Naive thymus-derived CD4-positive, alpha-beta T cell (primary cell): ENCODE measurements at regions not wholly inside any gene's neighbourhood (a gene's known extent, or its start where the extent isn't known, plus 50 kb on each side); places are given as distances from the start of the nearest gene placed in this dataset.
A peak's percentile ranks its signal among the peaks of the same experiment; 100 is the strongest.

Source experiments
- ATAC-seq: fragments of 150-1000 bp; cut with Tn5 transposase; 2 replicates; pipeline ENCODE4 v1.10.0; 2021; ENCODE audit warnings: mild to moderate bottlenecking, moderate library complexity
- CTCF ChIA-PET: fragments of 350-600 bp; sonication (Branson Sonifier 250); formaldehyde crosslinking; loops from one replicate; lab custom pipeline; 2021; ENCODE audit warnings: antibody characterized with exemption; lab: Charles Lee
- POLR2A ChIA-PET: fragments of 350-600 bp; sonication (Branson Sonifier 250); formaldehyde crosslinking; loops from one replicate; lab custom pipeline; 2021; ENCODE audit warnings: antibody characterized with exemption, inconsistent platforms; lab: Charles Lee
- DNase-seq, 9 donors: peaks; one replicate each; pipeline versions ENCODE4 v3.0.0 to v3.0.0-alpha.2; 2020 to 2022; ENCODE audit warnings: mixed read lengths in 1 of 9
- H3K27ac ChIP-seq: one replicate; pipeline ENCODE4 v1.7.0; 2013; ENCODE audit warnings: mild to moderate bottlenecking, low read depth, low read length, moderate library complexity
- H3K27me3 ChIP-seq, 2 donors: one replicate each; pipeline ENCODE4 v1.7.0; 2013; ENCODE audit warnings: low read length in 2 of 2, mild to moderate bottlenecking in 2 of 2, moderate library complexity in 2 of 2; ENCODE audit not compliant: control insufficient read depth in 2 of 2, insufficient read depth in 2 of 2
- H3K36me3 ChIP-seq, 3 experiments: 1 replicate in 2 of 3; 2 replicates in 1 of 3; pipeline ENCODE4 v1.7.0; 2013; ENCODE audit warnings: low read length in 3 of 3, mild to moderate bottlenecking in 3 of 3, moderate library complexity in 1 of 3; ENCODE audit not compliant: insufficient read depth in 3 of 3, control insufficient read depth in 2 of 3
- H3K4me1 ChIP-seq, 2 donors: one replicate each; pipeline ENCODE4 v1.7.0; 2013; ENCODE audit warnings: low read length in 2 of 2, mild to moderate bottlenecking in 2 of 2, moderate library complexity in 1 of 2; ENCODE audit not compliant: control insufficient read depth in 2 of 2, insufficient read depth in 2 of 2
- H3K4me3 ChIP-seq: 2 replicates; pipeline ENCODE4 v1.7.0; 2013; ENCODE audit warnings: mild to moderate bottlenecking, low read length
- H3K9me3 ChIP-seq, 3 experiments: 1 replicate in 2 of 3; 2 replicates in 1 of 3; pipeline ENCODE4 v1.7.0; 2013; ENCODE audit warnings: low read length in 3 of 3; ENCODE audit not compliant: control insufficient read depth in 2 of 3
- H3K27ac Mint-ChIP-seq, 9 donors: one replicate each; pipeline ENCODE4 v1.8.0; 2020 to 2022; ENCODE audit warnings: mixed read lengths in 9 of 9, mild to moderate bottlenecking in 8 of 9, moderate library complexity in 5 of 9, inconsistent platforms in 2 of 9
- H3K27me3 Mint-ChIP-seq, 5 donors: one replicate each; pipeline ENCODE4 v1.8.0; 2021 to 2022; ENCODE audit warnings: mixed read lengths in 5 of 5, mild to moderate bottlenecking in 1 of 5
- H3K36me3 Mint-ChIP-seq, 5 donors: one replicate each; pipeline ENCODE4 v1.8.0; 2020 to 2022; ENCODE audit warnings: mixed read lengths in 5 of 5, mild to moderate bottlenecking in 3 of 5, inconsistent platforms in 1 of 5
- H3K4me1 Mint-ChIP-seq, 7 donors: one replicate each; pipeline ENCODE4 v1.8.0; 2020 to 2022; ENCODE audit warnings: mixed read lengths in 7 of 7, mild to moderate bottlenecking in 3 of 7, inconsistent platforms in 1 of 7
- H3K4me3 Mint-ChIP-seq, 10 donors: one replicate each; pipeline ENCODE4 v1.8.0; 2020 to 2022; ENCODE audit warnings: mild to moderate bottlenecking in 10 of 10, mixed read lengths in 10 of 10, moderate library complexity in 6 of 10, inconsistent platforms in 2 of 10
- H3K9me3 Mint-ChIP-seq, 11 donors: one replicate each; pipeline ENCODE4 v1.8.0; 2020 to 2022; ENCODE audit warnings: mixed read lengths in 11 of 11, mild to moderate bottlenecking in 4 of 11, inconsistent platforms in 1 of 11, moderate library complexity in 1 of 11
- intact Hi-C, 2 donors: fragments of 100-400 bp; cut with micrococcal nuclease; formaldehyde crosslinking; loops; one replicate each; pipeline ENCODE4 v1.15.1; 2023

GRCh38 chr4:38493066-38493465 lies 170.9 kb upstream of the KLF3 start:
- peaks cover 0 to 3% (median 0%) of the 10 kb centered on the region in 5 donors for H3K36me3 Mint-ChIP-seq
- Histone ChIP-seq H3K36me3 (no peaks in the 10 kb centered on the region), H3K4me1 (peaks cover 28 to 30% of the 10 kb centered on the region in 2 donors), H3K4me3 (no peak overlapping the region), H3K9me3 (no peaks in the 10 kb centered on the region), H3K27me3 (no peaks in the 10 kb centered on the region), H3K27ac (no peak overlapping the region)
- H3K27ac Mint-ChIP-seq, result peak overlapping the region in 1 of 9 donors; percentile 23
- no peak overlapping the region for H3K4me3 Mint-ChIP-seq
- CTCF ChIA-PET, result no interaction called here
- DNase-seq, result no peak
- POLR2A ChIA-PET, result interaction anchor here (0.7 to 1.4 kb wide), 6 partner anchors 9 to 36 kb away, joined by 3 to 4 read pairs (median 4); no protein-coding TSS in a partner anchor
- H3K27me3 Mint-ChIP-seq, result peaks cover 0 to 14% (median 0%) of the 10 kb centered on the region in 5 donors
- intact Hi-C loops, result loop anchor here in 1 of 2 donors (5.0 kb wide), 1 partner anchor 36 kb away; no protein-coding TSS in a partner anchor
- peaks cover 17 to 61% (median 44%) of the 10 kb centered on the region in 7 donors for H3K4me1 Mint-ChIP-seq
- no peaks in the 10 kb centered on the region for H3K9me3 Mint-ChIP-seq
- ATAC-seq, result no peak

GRCh38 chr4:38495446-38495845 lies 168.6 kb upstream of the KLF3 start:
- ChIA-PET POLR2A (no interaction called here), CTCF (interaction anchor here (1.7 kb wide), 1 partner anchor 180 kb away, joined by 3 read pairs; no protein-coding TSS in a partner anchor)
- no peak overlapping the region for H3K27ac Mint-ChIP-seq
- no peak overlapping the region for H3K4me3 Mint-ChIP-seq
- DNase-seq (no peak), ATAC-seq (no peak)
- Histone ChIP-seq H3K27me3 (no peaks in the 10 kb centered on the region), H3K27ac (no peak overlapping the region), H3K9me3 (no peaks in the 10 kb centered on the region), H3K36me3 (no peaks in the 10 kb centered on the region), H3K4me3 (no peak overlapping the region), H3K4me1 (peaks cover 13 to 15% of the 10 kb centered on the region in 2 donors)
- H3K27me3 Mint-ChIP-seq, result peaks cover 0 to 31% (median 0%) of the 10 kb centered on the region in 5 donors
- intact Hi-C loops, result no loop called here
- H3K9me3 Mint-ChIP-seq, result no peaks in the 10 kb centered on the region
- peaks cover 0 to 3% (median 0%) of the 10 kb centered on the region in 5 donors for H3K36me3 Mint-ChIP-seq
- H3K4me1 Mint-ChIP-seq, result peaks cover 4 to 37% (median 25%) of the 10 kb centered on the region in 7 donors

- Mint-ChIP-seq H3K36me3 (peaks cover 0 to 2% (median 0%) of the 10 kb centered on the region in 5 donors), H3K27me3 (peaks cover 0 to 41% (median 0%) of the 10 kb centered on the region in 5 donors), H3K27ac (no peak overlapping the region), H3K9me3 (no peaks in the 10 kb centered on the region), H3K4me1 (peaks cover 2 to 27% (median 13%) of the 10 kb centered on the region in 7 donors), H3K4me3 (no peak overlapping the region)
- ATAC-seq (no peak), DNase-seq (no peak)
- no peak overlapping the region for H3K4me3 ChIP-seq
- CTCF ChIA-PET, result interaction anchor here (1.7 kb wide), 1 partner anchor 178 kb away, joined by 3 read pairs; no protein-coding TSS in a partner anchor
- peaks cover 3 to 6% of the 10 kb centered on the region in 2 donors for H3K4me1 ChIP-seq
- H3K36me3 ChIP-seq, result no peaks in the 10 kb centered on the region
- intact Hi-C loops, result no loop called here
- H3K27ac ChIP-seq, result no peak overlapping the region
- no peaks in the 10 kb centered on the region for H3K27me3 ChIP-seq
- POLR2A ChIA-PET, result interaction anchor here (1.0 to 3.3 kb wide), 2 partner anchors 8 to 11 kb away, joined by 3 to 17 read pairs; no protein-coding TSS in a partner anchor
- no peaks in the 10 kb centered on the region for H3K9me3 ChIP-seq
These were observed 166.9 kb upstream of the KLF3 start for GRCh38 chr4:38497121-38497520.

GRCh38 chr4:38499101-38499500 lies 164.9 kb upstream of the KLF3 start:
- CTCF ChIA-PET, result interaction anchor here (0.8 to 1.2 kb wide), 2 partner anchors 10 to 180 kb away, joined by 3 read pairs; no protein-coding TSS in a partner anchor
- intact Hi-C loops, result no loop called here
- Histone ChIP-seq H3K36me3 (no peaks in the 10 kb centered on the region), H3K4me3 (no peak overlapping the region), H3K9me3 (no peaks in the 10 kb centered on the region), H3K4me1 (peaks cover 5% of the 10 kb centered on the region in 2 donors), H3K27me3 (no peaks in the 10 kb centered on the region), H3K27ac (no peak overlapping the region)
- Mint-ChIP-seq H3K27ac (no peak overlapping the region), H3K4me3 (no peak overlapping the region), H3K36me3 (no peaks in the 10 kb centered on the region), H3K27me3 (peaks cover 0 to 44% (median 0%) of the 10 kb centered on the region in 5 donors), H3K4me1 (peaks cover 4 to 21% (median 15%) of the 10 kb centered on the region in 7 donors), H3K9me3 (no peaks in the 10 kb centered on the region)
- POLR2A ChIA-PET, result interaction anchor here (0.6 to 3.3 kb wide), 4 partner anchors 8 to 115 kb away, joined by 3 to 17 read pairs (median 4); no protein-coding TSS in a partner anchor
- no peak for ATAC-seq
- no peak for DNase-seq

GRCh38 chr4:38500433-38500832 lies 163.6 kb upstream of the KLF3 start:
- Histone ChIP-seq H3K4me1 (peaks cover 5% of the 10 kb centered on the region in 2 donors), H3K27ac (no peak overlapping the region), H3K27me3 (no peaks in the 10 kb centered on the region), H3K36me3 (no peaks in the 10 kb centered on the region), H3K4me3 (no peak overlapping the region), H3K9me3 (no peaks in the 10 kb centered on the region)
- H3K27me3 Mint-ChIP-seq, result peaks cover 0 to 43% (median 0%) of the 10 kb centered on the region in 5 donors
- ChIA-PET POLR2A (interaction anchor here (1.0 to 3.3 kb wide), 2 partner anchors 11 kb away, joined by 3 to 17 read pairs; no protein-coding TSS in a partner anchor), CTCF (no interaction called here)
- H3K4me3 Mint-ChIP-seq, result no peak overlapping the region
- DNase-seq (no peak), ATAC-seq (no peak)
- intact Hi-C loops, result no loop called here
- no peaks in the 10 kb centered on the region for H3K9me3 Mint-ChIP-seq
- H3K27ac Mint-ChIP-seq, result no peak overlapping the region
- H3K4me1 Mint-ChIP-seq, result peaks cover 8 to 29% (median 23%) of the 10 kb centered on the region in 7 donors
- H3K36me3 Mint-ChIP-seq, result peaks cover 0 to 5% (median 0%) of the 10 kb centered on the region in 5 donors

GRCh38 chr4:38501698-38502097 lies 162.3 kb upstream of the KLF3 start:
- ATAC-seq (no peak), DNase-seq (no peak)
- H3K4me1 ChIP-seq, result peaks cover 5 to 11% of the 10 kb centered on the region in 2 donors
- peaks cover 0 to 5% (median 0%) of the 10 kb centered on the region in 11 donors for H3K9me3 Mint-ChIP-seq
- no peak overlapping the region for H3K27ac ChIP-seq
- H3K27ac Mint-ChIP-seq, result peak overlapping the region in 2 of 9 donors; percentile 25 to 36
- H3K4me3 Mint-ChIP-seq, result no peak overlapping the region
- ChIA-PET POLR2A (interaction anchor here (0.6 to 1.2 kb wide), 5 partner anchors 8 to 297 kb away, joined by 3 to 4 read pairs (median 3); no protein-coding TSS in a partner anchor), CTCF (no interaction called here)
- no peaks in the 10 kb centered on the region for H3K27me3 ChIP-seq
- H3K36me3 ChIP-seq, result no peaks in the 10 kb centered on the region
- peaks cover 9 to 40% (median 34%) of the 10 kb centered on the region in 7 donors for H3K4me1 Mint-ChIP-seq
- intact Hi-C loops, result no loop called here
- peaks cover 0 to 53% (median 0%) of the 10 kb centered on the region in 5 donors for H3K27me3 Mint-ChIP-seq
- H3K9me3 ChIP-seq, result no peaks in the 10 kb centered on the region
- H3K4me3 ChIP-seq, result no peak overlapping the region
- H3K36me3 Mint-ChIP-seq, result peaks cover 0 to 11% (median 0%) of the 10 kb centered on the region in 5 donors
